IgD-negative memory B cell (primary cell): ENCODE measurements at regions not wholly inside any gene's neighbourhood (a gene's known extent, or its start where the extent isn't known, plus 50 kb on each side); places are given as distances from the start of the nearest gene placed in this dataset.
A peak's percentile ranks its signal among the peaks of the same experiment; 100 is the strongest.
"Not testable (repeated sequence)": the region's sequence is repeated elsewhere in the genome, so short reads cannot be mapped to it uniquely, and the experiment has no call there.

Source experiments
- H3K27ac Mint-ChIP-seq, 3 donors: one replicate each; pipeline ENCODE4 v1.8.0; 2020 to 2022; ENCODE audit warnings: mild to moderate bottlenecking in 3 of 3, mixed read lengths in 3 of 3, moderate library complexity in 1 of 3
- H3K27me3 Mint-ChIP-seq: one replicate; pipeline ENCODE4 v1.8.0; 2021; ENCODE audit warnings: mixed read lengths
- H3K36me3 Mint-ChIP-seq: one replicate; pipeline ENCODE4 v1.8.0; 2020; ENCODE audit warnings: mild to moderate bottlenecking, mixed read lengths
- H3K4me1 Mint-ChIP-seq, 3 donors: one replicate each; pipeline ENCODE4 v1.8.0; 2020 to 2022; ENCODE audit warnings: mixed read lengths in 3 of 3, mild to moderate bottlenecking in 1 of 3
- H3K4me3 Mint-ChIP-seq, 4 donors: one replicate each; pipeline ENCODE4 v1.8.0; 2020 to 2022; ENCODE audit warnings: mild to moderate bottlenecking in 4 of 4, mixed read lengths in 4 of 4, moderate library complexity in 3 of 4
- H3K9me3 Mint-ChIP-seq, 3 donors: one replicate each; pipeline ENCODE4 v1.8.0; 2020 to 2021; ENCODE audit warnings: mixed read lengths in 3 of 3, mild to moderate bottlenecking in 1 of 3

DNA sequence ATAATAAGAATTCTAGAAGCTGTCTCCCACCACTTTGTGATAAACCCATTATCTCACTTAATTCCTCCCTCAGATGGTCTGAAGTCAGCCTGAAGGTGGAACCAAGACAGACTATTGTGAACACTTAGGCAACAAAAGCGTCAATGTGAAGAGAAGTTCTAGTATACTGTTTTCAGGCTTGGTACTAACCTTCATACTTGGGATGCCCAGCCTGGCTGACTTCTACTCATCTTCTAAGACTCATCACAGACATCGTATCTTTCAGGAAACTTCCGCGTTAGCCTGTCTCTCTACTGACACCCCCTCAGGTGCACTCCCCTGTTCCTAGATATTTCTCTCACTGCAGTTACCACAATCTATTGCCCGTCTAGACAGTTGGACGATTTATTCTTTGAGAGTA, 201.2 kb downstream of the SATB1 start:
- H3K4me3 Mint-ChIP-seq: peak overlapping the region; percentile 44 to 85 (median 67)
- no peaks in the 10 kb centered on the region for H3K9me3 Mint-ChIP-seq
- H3K27me3 Mint-ChIP-seq: peaks cover 3% of the 10 kb centered on the region
- peaks cover 27 to 42% (median 30%) of the 10 kb centered on the region in 3 donors for H3K4me1 Mint-ChIP-seq
- H3K27ac Mint-ChIP-seq: peak overlapping the region in 2 of 3 donors; percentile 5 to 68
- no peaks in the 10 kb centered on the region for H3K36me3 Mint-ChIP-seq

DNA sequence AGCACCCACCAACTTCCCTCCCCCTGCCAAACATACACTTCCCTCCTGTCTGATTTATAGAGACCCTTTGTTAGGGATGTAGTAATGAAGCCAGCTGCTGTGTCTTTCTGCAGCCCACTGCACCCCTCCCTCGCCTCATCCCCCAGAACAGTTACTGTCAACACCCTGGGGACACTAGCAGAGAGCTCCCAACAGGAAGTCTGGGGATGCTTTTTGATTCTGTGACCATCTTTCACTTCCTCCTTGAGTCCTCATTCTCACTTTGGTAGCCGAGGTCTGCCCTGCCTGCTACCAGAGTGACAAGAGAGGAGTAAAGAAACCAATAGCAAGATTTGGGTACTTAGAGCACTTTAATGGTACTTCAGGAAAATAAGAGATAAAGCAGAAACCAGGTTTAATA, 201.6 kb downstream of the SATB1 start:
- H3K4me1 Mint-ChIP-seq: peaks cover 27 to 42% (median 30%) of the 10 kb centered on the region in 3 donors
- peak overlapping the region in 2 of 3 donors; percentile 5 to 68 for H3K27ac Mint-ChIP-seq
- H3K27me3 Mint-ChIP-seq: peaks cover 3% of the 10 kb centered on the region
- H3K36me3 Mint-ChIP-seq: no peaks in the 10 kb centered on the region
- H3K4me3 Mint-ChIP-seq: peak overlapping the region; percentile 44 to 85 (median 67)
- no peaks in the 10 kb centered on the region for H3K9me3 Mint-ChIP-seq

DNA sequence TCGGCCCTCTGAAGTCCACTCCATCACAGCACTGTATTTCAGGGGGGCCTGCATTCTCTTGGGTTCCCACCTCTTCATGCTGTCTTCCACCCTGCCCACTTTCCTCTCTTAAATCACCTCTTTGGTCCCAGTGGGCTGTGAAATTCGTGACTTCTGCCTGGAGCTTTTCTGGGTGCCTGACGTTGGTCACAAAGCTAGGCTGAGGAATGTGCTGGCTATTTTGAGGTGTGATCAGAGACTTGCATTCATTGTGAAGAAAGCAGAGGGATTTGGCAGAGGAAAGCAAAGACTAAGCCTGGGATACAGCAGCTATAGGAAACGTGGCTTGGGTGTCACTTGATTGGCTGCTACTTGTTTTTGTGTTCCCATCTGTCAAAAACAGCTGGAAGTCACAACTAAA, 202.5 kb downstream of the SATB1 start:
- no peaks in the 10 kb centered on the region for H3K9me3 Mint-ChIP-seq
- H3K36me3 Mint-ChIP-seq: no peaks in the 10 kb centered on the region
- H3K4me1 Mint-ChIP-seq: peaks cover 21 to 36% (median 26%) of the 10 kb centered on the region in 3 donors
- no peak overlapping the region for H3K4me3 Mint-ChIP-seq
- H3K27ac Mint-ChIP-seq: no peak overlapping the region
- H3K27me3 Mint-ChIP-seq: peaks cover 3% of the 10 kb centered on the region

DNA sequence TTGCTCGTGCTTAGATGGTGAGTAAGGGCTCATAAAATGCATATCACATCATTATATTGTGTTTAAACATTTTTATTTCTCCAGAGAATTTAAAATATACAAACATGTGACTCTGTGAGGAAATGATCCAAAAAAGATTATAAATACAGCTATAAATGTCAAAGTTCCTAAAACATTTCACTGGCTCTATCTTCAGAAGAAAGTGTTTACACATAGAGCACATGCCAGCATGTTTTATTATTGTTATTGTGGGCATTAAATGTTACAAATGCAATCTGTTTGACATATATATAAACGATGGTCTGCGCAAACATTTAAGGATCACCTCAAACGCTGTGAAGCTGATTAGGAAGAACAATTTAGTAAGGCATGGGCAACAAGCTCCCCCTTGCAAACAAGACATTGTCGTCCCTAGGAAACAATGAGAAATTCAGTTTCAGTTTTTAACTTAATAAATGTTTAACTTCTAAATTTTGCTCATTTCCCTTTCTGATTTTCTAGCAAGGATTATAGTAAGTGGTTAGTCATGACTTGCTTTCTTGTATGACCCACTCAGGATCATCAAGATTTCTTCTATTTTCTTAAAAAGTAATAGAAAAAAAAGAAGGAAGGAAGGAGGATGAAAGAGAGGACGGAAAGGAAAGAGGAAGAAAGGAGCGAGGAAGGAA, 207.5 kb downstream of the SATB1 start:
- H3K27me3 Mint-ChIP-seq: no peaks in the 10 kb centered on the region
- H3K4me1 Mint-ChIP-seq: peaks cover 8 to 13% (median 10%) of the 10 kb centered on the region in 3 donors
- no peaks in the 10 kb centered on the region for H3K36me3 Mint-ChIP-seq
- no peak overlapping the region for H3K27ac Mint-ChIP-seq
- H3K4me3 Mint-ChIP-seq: no peak overlapping the region
- H3K9me3 Mint-ChIP-seq: no peaks in the 10 kb centered on the region

DNA sequence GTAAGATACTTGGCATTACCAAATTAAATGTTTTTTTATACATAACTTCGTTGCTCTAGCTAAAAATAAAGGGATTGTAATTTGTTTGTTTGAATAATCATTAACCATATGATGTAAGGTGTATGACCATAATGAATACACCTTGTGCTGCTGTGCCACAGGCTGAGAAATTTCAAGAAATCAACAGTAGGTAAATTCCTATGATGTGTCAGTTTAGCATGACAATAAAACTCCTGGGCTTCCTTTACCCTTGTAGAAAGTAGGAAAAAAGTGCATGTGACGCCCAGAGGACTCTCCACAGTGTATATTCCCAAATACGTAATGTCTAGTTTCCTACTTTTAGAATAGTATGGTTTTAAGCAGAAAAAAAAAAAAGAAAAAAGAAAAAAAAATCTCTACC, 208.1 kb downstream of the SATB1 start:
- Mint-ChIP-seq H3K36me3 (no peaks in the 10 kb centered on the region), H3K4me3 (no peak overlapping the region), H3K27ac (no peak overlapping the region), H3K4me1 (peaks cover 7 to 13% (median 9%) of the 10 kb centered on the region in 3 donors), H3K9me3 (no peaks in the 10 kb centered on the region), H3K27me3 (no peaks in the 10 kb centered on the region)

DNA sequence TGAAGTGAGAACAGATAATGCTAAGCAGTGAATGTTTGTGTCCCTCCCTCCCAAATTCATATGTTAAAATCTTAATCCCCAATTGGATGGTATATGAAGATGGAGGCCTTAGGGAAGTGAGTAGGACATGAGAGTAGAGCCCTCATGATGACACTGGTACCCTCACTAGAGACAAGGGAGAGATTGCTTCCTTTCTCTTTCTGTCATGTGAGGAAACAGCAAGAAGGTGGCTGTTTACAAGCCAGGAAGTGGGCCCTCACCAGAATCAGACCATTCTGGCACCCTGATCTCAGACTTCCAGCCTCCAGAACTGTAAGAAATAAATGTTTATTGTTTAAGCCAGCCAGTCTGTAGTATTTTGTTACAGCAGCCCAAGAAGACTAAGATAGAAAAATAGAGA, 209.5 kb downstream of the SATB1 start:
- H3K27ac Mint-ChIP-seq: no peak overlapping the region
- no peak overlapping the region for H3K4me3 Mint-ChIP-seq
- peaks cover 7 to 13% (median 9%) of the 10 kb centered on the region in 3 donors for H3K4me1 Mint-ChIP-seq
- no peaks in the 10 kb centered on the region for H3K27me3 Mint-ChIP-seq
- H3K36me3 Mint-ChIP-seq: no peaks in the 10 kb centered on the region
- no peaks in the 10 kb centered on the region for H3K9me3 Mint-ChIP-seq

DNA sequence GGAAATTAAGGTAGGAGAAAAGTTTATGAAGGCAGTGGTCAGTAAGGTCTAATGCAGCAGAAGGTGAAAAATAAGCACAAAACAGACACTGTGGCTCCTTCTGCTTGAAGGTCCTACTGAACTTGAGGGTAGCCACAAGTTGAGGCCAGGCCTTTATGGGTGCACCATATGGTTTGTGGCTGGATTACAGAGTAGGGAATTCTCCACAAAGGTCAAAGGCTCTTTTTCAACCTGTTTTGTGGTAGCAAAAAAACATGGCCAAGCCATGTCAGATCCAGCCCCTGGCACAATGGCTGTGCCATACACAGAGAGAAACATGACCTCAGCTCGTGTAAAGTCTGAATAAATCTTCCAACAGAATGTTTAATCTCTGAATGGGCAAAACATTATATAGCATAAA, 214.0 kb downstream of the SATB1 start:
- Mint-ChIP-seq H3K36me3 (no peaks in the 10 kb centered on the region), H3K4me3 (no peak overlapping the region), H3K9me3 (no peaks in the 10 kb centered on the region), H3K27ac (no peak overlapping the region), H3K4me1 (peaks cover 4 to 13% (median 8%) of the 10 kb centered on the region in 3 donors), H3K27me3 (peaks cover 6% of the 10 kb centered on the region)

DNA sequence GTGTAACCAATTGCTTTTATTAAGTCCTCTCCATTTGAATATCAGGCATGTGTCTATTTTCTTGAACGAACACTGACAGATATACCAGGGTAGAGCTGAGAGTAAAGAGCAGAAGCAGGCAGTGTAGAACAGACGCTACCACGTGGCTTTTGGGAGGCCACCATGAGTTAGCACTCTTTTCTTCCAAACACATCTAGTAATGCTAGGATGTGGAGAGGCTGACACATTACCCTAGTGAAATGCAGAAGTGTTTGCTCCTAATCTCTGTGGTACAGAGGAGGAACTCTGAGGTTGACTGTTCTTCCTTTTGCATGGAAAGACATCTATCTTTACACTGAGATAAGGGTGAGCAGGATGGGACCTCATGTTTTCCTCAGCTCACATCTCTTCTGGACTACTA, 216.3 kb downstream of the SATB1 start:
- Mint-ChIP-seq H3K27me3 (peaks cover 9% of the 10 kb centered on the region), H3K4me1 (peaks cover under 1 to 5% (median 3%) of the 10 kb centered on the region in 3 donors), H3K36me3 (no peaks in the 10 kb centered on the region), H3K27ac (no peak overlapping the region), H3K4me3 (no peak overlapping the region), H3K9me3 (no peaks in the 10 kb centered on the region)

DNA sequence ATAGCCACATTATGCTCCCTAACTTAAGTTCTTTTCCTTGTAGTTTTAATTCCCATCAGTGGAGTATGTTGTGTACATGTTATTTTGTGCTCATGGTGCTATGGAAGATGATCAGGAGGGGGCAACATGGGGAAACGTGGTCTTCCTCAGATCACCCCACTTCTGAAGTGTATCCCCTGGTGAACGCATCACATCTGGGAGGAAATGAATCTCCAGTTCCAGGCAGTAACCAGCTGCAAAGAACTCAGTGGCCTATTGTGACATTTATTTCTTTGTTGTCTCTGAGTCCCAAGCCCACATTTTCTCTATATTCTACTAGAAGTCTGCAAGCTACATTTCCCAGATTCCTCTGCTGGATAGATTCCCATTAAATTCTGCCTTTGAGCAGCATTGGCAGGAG, 217.0 kb downstream of the SATB1 start:
- Mint-ChIP-seq H3K36me3 (no peaks in the 10 kb centered on the region), H3K4me1 (no peaks in the 10 kb centered on the region), H3K27ac (no peak overlapping the region), H3K27me3 (peaks cover 9% of the 10 kb centered on the region), H3K9me3 (no peaks in the 10 kb centered on the region), H3K4me3 (no peak overlapping the region)

DNA sequence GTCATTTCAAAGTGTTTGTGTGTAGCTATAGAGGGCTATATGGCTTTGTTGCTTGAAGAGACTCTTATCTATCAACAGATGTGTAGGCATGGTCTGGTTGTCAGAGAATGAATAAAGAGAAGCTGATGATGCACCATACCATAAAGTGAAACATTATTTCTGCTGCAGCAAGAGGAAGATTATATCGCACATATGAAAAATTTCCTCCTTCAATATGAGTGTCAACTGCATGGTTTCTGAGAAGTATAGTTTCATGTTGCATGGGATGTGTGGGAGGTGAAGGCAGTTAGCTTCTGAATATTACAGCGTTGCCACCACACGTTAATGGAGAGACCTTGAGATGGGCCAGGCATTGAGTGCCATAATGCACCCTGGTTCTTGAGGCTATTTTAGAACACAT, 217.9 kb downstream of the SATB1 start:
- peaks cover 9% of the 10 kb centered on the region for H3K27me3 Mint-ChIP-seq
- no peaks in the 10 kb centered on the region for H3K9me3 Mint-ChIP-seq
- no peak overlapping the region for H3K27ac Mint-ChIP-seq
- no peaks in the 10 kb centered on the region for H3K4me1 Mint-ChIP-seq
- H3K36me3 Mint-ChIP-seq: no peaks in the 10 kb centered on the region
- H3K4me3 Mint-ChIP-seq: no peak overlapping the region

DNA sequence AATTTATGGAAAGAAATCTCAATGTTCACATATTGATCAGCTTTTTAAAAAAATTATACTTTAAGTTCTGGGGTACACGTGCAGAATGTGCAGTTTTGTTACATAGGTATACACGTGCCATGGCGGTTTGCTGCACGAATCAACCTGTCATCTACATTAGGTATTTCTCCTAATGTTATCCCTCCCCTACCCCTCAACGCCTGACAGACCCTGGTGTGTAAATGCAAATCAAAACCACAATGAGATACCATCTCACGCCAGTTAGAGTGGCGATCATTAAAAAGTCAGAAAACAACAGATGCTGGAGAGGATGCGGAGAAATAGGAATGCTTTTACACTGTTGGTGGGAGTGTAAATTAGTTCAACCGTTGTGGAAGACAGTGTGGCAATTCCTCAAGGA, 219.4 kb downstream of the SATB1 start:
- H3K4me3 Mint-ChIP-seq, H3K9me3 Mint-ChIP-seq, H3K4me1 Mint-ChIP-seq, H3K27ac Mint-ChIP-seq, H3K27me3 Mint-ChIP-seq, H3K36me3 Mint-ChIP-seq: not testable (repeated sequence)

DNA sequence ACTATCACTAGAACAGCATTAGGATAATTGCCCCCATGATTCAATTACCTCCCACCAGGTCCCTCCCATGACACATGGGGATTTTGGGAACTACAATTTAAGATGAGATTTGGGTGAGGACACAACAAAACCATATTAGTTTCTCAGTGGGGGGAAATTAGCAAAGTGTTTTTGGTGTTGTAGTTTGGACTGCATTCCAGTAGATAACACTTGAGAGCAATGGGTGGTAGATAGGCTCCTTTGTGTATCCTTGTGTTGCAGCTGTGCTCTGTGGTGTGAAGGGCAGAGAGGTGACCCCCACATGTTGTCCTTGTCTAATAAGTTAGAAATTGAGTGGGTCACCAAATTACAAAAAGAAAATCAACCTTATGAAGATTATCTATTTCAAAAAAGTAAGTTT, 223.8 kb downstream of the SATB1 start:
- no peaks in the 10 kb centered on the region for H3K4me1 Mint-ChIP-seq
- H3K27ac Mint-ChIP-seq: no peak overlapping the region
- H3K4me3 Mint-ChIP-seq: no peak overlapping the region

DNA sequence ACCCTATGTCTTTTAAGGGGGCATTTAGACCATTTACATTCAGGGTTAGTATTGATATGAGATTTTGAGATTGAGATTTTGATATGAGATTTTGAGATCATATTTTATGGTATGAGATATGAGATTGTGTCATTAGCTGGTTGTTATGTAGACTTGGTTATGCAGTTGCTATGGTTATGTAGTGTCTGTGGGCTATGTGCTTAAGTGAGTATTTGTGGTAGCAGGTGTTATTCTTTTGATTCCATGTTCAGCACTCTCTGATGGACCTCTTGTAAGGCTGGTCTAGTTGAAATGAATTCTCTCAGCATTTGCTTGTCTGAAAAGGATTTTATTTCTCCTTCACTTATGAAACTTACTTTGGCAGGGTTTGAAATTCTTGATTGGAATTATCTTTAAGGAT, 225.4 kb downstream of the SATB1 start:
- Mint-ChIP-seq H3K27ac (no peak overlapping the region), H3K9me3 (peaks cover 3 to 15% (median 12%) of the 10 kb centered on the region in 3 donors)

More for the DNA sequence above, 223.8 kb downstream of the SATB1 start:
- Mint-ChIP-seq H3K36me3 (peaks cover 2% of the 10 kb centered on the region), H3K27me3 (peaks cover 4% of the 10 kb centered on the region), H3K9me3 (peaks cover 3 to 13% (median 12%) of the 10 kb centered on the region in 3 donors)

DNA sequence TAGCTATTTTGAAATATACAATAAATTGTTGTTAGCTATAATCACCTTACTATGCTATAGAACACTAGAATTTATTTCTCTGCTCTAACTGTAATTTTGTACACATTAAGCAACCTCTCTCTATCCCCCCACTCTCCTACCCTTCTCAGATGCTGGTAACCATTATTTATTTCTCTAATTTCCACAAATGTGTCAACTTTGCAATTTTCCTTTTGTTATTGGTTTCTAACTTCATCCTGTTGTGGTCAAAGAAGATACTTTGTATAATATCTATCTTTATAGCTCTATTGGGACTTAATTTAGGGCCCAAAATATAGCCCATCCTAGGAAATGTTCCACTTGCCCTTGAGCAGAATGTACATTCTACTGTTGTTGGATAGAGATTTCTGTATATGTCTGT, 229.3 kb downstream of the SATB1 start:
- no peak overlapping the region for H3K4me3 Mint-ChIP-seq
- H3K4me1 Mint-ChIP-seq: peaks cover 0 to 1% (median 0%) of the 10 kb centered on the region in 3 donors
- peaks cover 3% of the 10 kb centered on the region for H3K27me3 Mint-ChIP-seq
- no peak overlapping the region for H3K27ac Mint-ChIP-seq
- peaks cover 5% of the 10 kb centered on the region for H3K36me3 Mint-ChIP-seq
- H3K9me3 Mint-ChIP-seq: peaks cover 3 to 15% (median 12%) of the 10 kb centered on the region in 3 donors

More for the DNA sequence above, 225.4 kb downstream of the SATB1 start:
- Mint-ChIP-seq H3K27me3 (peaks cover 1% of the 10 kb centered on the region), H3K4me3 (no peak overlapping the region), H3K4me1 (no peaks in the 10 kb centered on the region), H3K36me3 (peaks cover 5% of the 10 kb centered on the region)

DNA sequence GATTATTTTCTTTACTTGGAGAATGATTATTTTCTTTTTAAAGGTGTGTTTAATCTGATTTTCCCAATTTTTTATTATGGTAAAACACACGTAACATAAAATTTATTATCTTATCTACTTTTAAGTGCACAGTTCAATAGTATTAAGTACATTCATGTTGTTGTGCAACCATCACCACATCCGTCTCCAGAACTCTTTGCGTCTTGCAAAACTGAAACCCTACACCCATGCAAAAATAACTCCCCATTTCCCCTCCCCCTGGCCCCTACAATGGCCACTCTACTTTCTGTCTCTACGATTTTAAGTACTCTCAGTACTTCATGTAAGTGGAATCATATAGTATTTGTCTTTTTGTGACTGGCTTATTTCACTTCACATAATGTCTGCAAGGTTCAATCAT, 230.7 kb downstream of the SATB1 start:
- peaks cover 3 to 10% (median 4%) of the 10 kb centered on the region in 3 donors for H3K9me3 Mint-ChIP-seq

DNA sequence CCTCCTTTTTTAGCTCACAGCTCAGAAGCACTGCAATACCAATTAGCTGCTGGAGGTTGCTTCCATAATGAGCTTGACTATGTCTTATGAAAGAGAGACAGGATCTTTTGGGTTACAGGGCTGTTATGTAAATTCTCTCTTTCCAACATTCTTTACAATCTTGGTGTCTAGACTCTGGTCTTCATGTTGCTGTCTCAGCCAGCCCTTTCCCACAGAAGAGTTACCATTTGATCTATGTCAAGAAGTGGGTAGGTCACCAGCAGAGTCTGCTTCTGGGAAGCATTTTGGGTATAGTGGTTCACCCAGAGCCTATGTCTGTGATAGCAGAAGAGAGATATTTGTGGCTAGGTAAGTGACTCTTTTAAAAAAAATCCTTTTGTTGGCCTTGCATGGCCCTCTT, 234.5 kb downstream of the SATB1 start:
- no peak overlapping the region for H3K4me3 Mint-ChIP-seq
- peaks cover 0 to 1% (median 0%) of the 10 kb centered on the region in 3 donors for H3K4me1 Mint-ChIP-seq
- peaks cover 6% of the 10 kb centered on the region for H3K27me3 Mint-ChIP-seq
- no peak overlapping the region for H3K27ac Mint-ChIP-seq
- H3K36me3 Mint-ChIP-seq: peaks cover 1% of the 10 kb centered on the region
- H3K9me3 Mint-ChIP-seq: no peaks in the 10 kb centered on the region

More for the DNA sequence above, 230.7 kb downstream of the SATB1 start:
- Mint-ChIP-seq H3K36me3 (peaks cover 5% of the 10 kb centered on the region), H3K27me3 (peaks cover 3% of the 10 kb centered on the region), H3K27ac (no peak overlapping the region), H3K4me1 (peaks cover 0 to 1% (median 0%) of the 10 kb centered on the region in 3 donors), H3K4me3 (no peak overlapping the region)
